HG03135 (cell line): ENCODE measurements at regions not wholly inside any gene's neighbourhood (a gene's known extent, or its start where the extent isn't known, plus 50 kb on each side); places are given as distances from the start of the nearest gene placed in this dataset.

Experiments used
- ATAC-seq: cut with Tn5 transposase; IDR thresholded peaks from one replicate; pipeline ENCODE4 v1.9.1; 2021; ENCODE audit warnings: mild to moderate bottlenecking, moderate library complexity; ENCODE audit not compliant: unreplicated experiment

- ATAC-seq = no peak
Measured at GRCh38 chr4:112889619-112890527, 159.6 kb upstream of the ANK2 start.

DNA sequence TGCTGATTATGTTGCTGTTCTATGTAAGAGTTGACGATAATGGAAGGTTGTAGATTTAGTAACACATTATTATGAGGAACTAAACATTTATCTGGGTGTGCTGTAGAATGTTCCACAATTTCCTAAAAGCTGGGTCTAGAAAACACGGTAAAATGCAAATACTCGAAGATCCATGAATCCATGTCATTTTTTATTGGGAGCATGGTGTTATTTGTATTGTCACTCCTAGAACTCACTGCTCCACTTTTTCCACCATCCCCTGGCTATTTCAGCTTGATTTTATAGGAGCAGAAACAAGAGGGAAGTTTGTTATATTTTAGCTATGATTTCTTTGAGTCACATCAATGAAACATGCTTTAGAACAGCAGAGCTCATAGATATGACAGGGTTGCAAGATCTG is 155.0 kb upstream of the ANK2 start:
- no peak for ATAC-seq

GRCh38 chr4:112894951-112895350 is 154.5 kb upstream of the ANK2 start:
- no peak for ATAC-seq

- no peak for ATAC-seq
Measured at GRCh38 chr4:112895811-112896608, 153.4 kb upstream of the ANK2 start.

- no peak for ATAC-seq
Measured at GRCh38 chr4:112896609-112897190, 152.8 kb upstream of the ANK2 start.

DNA sequence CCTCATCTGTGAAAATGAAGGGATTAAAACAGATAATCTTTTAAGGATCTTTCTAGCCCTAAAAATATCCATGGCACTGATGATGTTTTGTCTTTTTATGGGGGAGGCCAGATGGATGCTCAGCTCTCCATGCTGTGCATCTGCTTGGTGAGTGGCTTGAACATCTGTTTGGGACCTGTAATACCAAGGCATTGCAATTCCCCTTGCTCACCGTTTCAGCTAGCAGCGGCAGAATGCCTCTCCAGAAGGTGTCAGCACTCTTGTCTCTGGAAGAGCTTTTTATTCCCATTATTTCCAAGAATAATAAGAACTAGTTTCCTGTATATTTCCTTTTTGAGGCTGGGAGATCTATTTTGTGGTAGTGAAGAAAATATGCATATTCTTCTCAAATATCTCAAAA is 151.9 kb upstream of the ANK2 start:
- no peak for ATAC-seq

DNA sequence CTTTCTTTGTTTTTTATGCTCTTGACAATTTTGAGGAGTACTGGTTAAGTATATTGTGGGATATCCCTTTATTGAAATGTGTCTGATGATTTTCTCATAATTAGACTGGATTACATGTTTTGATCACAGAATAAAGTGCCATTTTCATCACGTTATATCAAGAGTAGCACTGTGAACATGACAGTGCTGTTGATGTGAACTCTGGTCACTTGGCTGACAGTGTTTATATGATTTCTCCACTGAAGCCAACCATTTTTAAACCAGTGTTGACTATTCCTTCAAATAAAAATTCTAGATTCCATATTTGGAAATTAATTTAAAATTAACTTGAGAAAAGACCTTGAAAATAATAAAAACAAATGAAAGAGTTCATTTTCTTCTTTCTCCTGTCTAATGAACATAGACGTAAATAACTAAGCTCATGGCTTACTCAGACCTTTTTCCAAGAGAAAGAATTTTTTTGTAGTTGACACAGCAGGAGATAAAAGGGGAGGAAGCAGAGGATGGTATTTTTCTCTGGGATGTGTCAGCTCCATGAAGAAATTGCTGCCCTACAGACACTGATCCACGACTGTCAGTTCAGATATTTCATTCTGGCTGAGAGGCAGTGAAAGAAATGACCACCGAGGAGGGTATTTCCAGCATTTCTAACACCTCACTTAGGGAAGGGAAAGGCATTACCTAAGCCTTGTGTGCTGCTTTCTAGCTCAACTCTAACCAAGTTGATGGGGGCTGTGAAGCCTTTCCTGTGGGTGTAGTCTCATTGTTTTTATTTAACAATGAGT is 150.9 kb upstream of the ANK2 start:
- ATAC-seq = no peak

GRCh38 chr4:112900416-112900815 is 149.0 kb upstream of the ANK2 start:
- no peak for ATAC-seq

DNA sequence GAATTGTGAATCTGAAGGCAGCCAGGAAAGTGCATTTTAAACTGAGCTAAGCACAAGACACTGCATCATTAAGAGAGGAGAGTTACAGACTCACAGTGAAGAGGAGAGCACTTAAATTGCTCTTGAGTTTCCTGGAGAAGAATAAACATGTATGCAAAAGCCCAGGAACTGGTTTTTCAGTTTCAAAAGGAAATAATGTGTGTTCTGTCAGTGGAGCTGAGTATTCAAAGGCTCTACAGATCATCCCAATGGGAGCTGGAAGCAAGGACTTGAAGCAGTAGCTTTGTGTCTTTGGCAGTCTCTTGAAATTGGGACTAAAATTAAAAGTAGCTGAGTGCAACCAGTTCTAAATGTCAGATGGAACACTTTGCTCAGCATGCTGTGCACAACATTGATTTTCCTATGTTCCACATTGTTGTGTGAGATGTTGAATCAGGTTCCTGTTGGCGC is 147.5 kb upstream of the ANK2 start:
- no peak for ATAC-seq

GRCh38 chr4:112905728-112906127 is 143.7 kb upstream of the ANK2 start:
- no peak for ATAC-seq

- no peak for ATAC-seq
Measured at GRCh38 chr4:112908511-112908910, 140.9 kb upstream of the ANK2 start.

DNA sequence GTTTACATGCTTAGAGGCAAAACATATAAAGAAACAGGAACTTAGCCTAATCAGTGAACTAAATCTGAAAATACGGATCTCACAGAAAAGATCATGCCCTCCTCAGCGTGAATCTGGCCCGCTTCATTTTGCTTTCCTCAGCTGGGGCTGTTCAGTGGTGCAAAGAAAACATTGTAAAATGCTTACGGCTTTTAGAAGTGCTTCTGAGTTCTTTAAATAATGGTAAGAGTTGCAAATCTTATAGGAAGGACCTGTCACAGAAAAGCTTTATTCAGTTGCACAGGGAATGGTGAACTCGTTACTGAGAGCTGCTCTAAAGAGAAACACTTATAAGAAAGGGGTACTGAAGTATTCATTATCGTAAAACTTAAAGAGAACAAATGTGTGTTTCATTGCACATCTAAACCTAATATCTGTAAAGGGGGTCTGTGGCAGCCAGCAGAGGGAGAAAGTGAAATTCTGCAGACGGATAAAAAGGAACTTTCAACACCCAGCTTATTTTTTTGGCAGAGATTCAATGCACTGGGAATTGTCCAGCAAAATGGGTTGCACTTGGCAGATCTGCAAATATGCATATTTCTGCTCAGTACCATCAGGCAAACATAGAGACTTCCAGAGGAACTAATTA is 139.2 kb upstream of the ANK2 start:
- no peak for ATAC-seq

- ATAC-seq = no peak
Measured at GRCh38 chr4:112916868-112917267, 132.6 kb upstream of the ANK2 start.

DNA sequence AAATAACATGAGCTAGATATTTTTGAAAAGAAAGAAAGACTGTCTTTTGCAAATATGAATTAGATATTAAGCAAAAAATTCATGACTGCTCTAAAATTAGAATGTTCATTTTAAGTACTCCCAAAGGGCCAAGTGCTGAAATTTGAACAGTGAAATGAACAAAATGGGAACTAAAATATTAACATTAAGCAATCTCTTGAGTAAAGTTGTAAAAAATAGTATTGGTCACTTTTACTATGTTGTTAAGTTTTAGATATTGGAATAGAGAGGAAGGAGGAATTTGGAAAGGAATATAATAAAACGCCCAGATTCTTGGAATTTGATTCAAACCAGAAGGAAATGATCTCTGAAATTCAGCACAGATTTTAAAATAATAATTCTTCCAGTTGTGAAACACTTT is 125.9 kb upstream of the ANK2 start:
- ATAC-seq = no peak

DNA sequence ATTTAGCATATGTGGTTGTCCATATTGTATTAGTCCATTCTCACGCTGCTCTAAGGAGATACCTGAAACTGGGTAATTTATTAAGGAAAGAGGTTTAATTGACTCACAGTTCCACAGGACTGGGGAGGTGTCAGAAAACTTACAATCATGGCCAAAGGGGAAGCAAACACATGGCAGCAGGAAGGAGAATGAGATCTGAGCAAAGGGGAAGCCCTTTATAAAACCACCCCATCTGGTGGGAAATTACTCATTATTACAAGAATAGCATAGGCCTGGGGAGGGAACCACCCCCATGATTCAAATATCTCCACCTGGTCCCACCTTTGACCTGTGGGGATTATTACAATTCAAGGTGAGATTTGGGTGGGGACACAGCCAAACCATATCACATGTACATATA is 122.6 kb upstream of the ANK2 start:
- ATAC-seq = no peak

DNA sequence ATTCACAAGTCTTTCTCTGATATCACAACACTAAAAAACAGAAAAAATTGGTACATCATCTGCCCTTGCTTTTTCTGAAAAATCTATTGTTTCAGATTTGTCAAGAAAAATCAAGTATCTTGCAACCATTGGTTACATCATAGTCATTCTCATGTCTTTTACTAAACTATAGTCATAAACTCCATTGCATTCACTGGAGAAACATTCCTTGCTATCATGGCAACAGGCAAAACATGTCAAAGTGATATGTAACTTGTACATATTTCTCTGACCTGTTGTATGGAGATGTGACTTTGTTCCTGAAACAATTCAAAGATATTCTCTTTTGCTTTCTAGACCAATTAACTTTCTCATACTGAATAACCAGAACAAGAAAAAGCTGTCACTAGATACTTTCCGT is 121.9 kb upstream of the ANK2 start:
- ATAC-seq = no peak

GRCh38 chr4:112931001-112931400 is 118.5 kb upstream of the ANK2 start:
- no peak for ATAC-seq

DNA sequence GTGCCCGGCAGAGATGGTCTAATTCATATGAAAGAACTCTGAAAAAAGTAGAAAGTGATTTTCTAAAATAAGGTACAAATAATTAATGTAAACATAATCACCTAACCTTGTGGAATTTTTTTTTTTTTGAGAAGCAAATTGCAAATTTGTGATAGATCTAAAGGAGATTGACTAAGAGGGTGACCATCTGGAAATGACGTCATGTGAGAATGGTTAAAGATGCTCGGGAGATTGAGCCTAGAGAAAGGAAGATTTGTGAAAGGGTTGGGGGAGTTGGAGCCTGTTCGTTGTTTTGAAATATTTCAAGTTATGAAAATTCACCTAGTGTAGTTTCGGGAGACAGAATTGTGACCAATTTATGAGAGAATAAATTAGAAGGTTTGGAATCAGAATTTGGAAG is 115.7 kb upstream of the ANK2 start:
- no peak for ATAC-seq

- ATAC-seq = no peak
Measured at GRCh38 chr4:112938461-112939058, 110.9 kb upstream of the ANK2 start.

DNA sequence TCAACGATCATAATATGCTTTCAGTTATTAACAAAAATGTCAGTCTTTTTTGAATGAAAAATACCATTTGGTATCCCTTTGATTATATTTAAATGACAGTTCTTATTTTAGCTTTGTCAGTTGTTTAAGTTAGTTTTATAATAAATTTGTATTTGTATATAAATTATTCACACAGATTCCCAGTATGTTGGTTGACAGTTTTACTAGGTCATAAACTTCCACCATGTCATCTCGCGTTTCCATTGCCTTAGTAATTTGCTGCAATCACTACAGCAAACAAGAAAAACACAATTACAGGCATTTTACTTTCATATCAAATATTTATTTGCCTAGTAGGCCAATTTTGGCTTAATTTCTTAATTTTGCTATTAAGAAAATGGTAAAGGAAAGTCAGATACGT is 109.6 kb upstream of the ANK2 start:
- ATAC-seq = no peak
